ENCODE measurements at regions not wholly inside any gene's neighbourhood (a gene's known extent, or its start where the extent isn't known, plus 50 kb on each side); places are given as distances from the start of the nearest gene placed in this dataset.

DNA sequence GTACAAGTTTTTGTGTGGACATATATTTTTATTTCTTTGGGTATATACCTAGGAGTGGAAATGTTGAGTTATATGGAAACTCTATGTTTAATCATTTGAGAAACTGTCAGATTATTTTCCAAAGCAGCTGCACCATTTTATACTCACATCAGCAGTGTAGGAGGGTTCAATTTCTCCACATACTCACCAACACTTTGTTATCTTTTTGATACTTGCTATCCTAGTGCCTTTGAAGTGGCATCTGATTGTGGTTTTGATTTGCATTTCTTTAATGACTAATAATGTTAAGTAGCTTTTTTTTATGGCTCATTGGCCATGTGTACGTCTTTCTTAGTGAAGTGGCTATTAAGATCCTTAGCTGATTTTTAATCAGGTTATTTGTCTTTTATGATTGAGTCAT, 64.7 kb upstream of the SLC8A1 start:
- 61 to 63% methylated on average over 1 of the region's 1 CpG for WGBS, 2 donors
- H3K27me3 ChIP-seq, result no peaks in the 10 kb centered on the region
- no peaks in the 10 kb centered on the region for H3K36me3 ChIP-seq
- H3K27ac ChIP-seq, result no peak overlapping the region
- H3K4me3 ChIP-seq (replicated peaks in 1 of 3), result no peak overlapping the region
- TF ChIP-seq CTCF (IDR thresholded peaks at IDR 0.05), result no peak
- no peak for TF ChIP-seq POLR2A (IDR thresholded peaks at IDR 0.05)
- H3K4me1 ChIP-seq, result no peaks in the 10 kb centered on the region
- H3K9me3 ChIP-seq, result no peaks in the 10 kb centered on the region
- DNase-seq, result no peak
- intact Hi-C loops (cut with DNase I), result no loop called here

DNA sequence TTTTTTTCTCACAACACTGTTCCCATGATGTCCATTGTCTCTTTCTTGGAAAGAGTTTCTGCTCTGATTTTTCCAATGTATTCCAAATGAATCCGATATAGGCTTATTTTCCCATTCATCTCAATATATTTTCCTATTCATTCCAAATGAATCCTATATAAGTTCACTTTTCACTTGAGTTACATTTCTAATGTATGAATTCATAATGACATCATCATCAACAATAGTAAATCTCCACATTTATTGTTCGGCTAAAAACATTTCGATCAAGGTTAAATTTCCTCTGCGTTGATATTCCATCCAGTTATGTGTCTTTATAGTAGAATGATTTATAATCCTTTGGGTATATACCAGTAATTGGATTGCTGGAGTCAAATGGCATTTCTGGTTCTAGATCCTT, 76.7 kb upstream of the SLC8A1 start:
- Histone ChIP-seq H3K27me3 (no peaks in the 10 kb centered on the region), H3K9me3 (no peaks in the 10 kb centered on the region), H3K27ac (no peak overlapping the region), H3K36me3 (no peaks in the 10 kb centered on the region), H3K4me3 (replicated peaks in 1 of 3) (no peak overlapping the region), H3K4me1 (no peaks in the 10 kb centered on the region)
- no peak for TF ChIP-seq POLR2A (IDR thresholded peaks at IDR 0.05)
- no peak for TF ChIP-seq CTCF (IDR thresholded peaks at IDR 0.05)
- intact Hi-C loops (cut with DNase I), result no loop called here
- DNase-seq, result no peak
- WGBS, 2 donors, result 95 to 97% methylated on average over 4 of the region's 4 CpGs

DNA sequence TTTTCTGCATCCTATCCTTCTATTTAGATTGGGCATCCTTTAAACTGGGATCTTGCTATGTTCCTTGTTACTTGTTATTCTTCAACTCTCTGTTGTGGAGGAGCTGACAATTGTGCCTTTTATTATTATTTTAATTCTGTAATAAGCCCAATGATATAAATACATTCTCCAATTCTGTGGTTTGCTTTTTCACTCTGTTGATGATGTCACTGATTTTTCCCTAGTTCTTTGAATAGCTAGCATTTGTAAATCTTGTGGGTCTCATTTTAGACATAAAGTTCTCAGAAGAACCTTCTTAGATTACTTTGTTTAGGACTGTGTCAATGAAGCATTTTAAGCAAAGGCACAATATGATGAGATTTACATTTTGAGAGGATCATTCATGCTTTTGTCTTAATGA, 79.5 kb upstream of the SLC8A1 start:
- H3K4me1 ChIP-seq, result no peaks in the 10 kb centered on the region
- no peaks in the 10 kb centered on the region for H3K9me3 ChIP-seq
- TF ChIP-seq POLR2A (IDR thresholded peaks at IDR 0.05) (no peak), CTCF (IDR thresholded peaks at IDR 0.05) (no peak)
- H3K27me3 ChIP-seq, result no peaks in the 10 kb centered on the region
- DNase-seq, result no peak
- intact Hi-C loops (cut with DNase I), result no loop called here
- H3K4me3 ChIP-seq (replicated peaks in 1 of 3), result no peak overlapping the region
- H3K27ac ChIP-seq, result no peak overlapping the region
- no peaks in the 10 kb centered on the region for H3K36me3 ChIP-seq

GRCh38 chr2:40534528-40534927, 82.6 kb upstream of the SLC8A1 start:
- TF ChIP-seq CTCF (IDR thresholded peaks at IDR 0.05) (no peak), POLR2A (IDR thresholded peaks at IDR 0.05) (no peak)
- WGBS, 2 donors, result 72 to 75% methylated on average over 3 of the region's 3 CpGs

GRCh38 chr2:40535972-40536371, 84.1 kb upstream of the SLC8A1 start:
- intact Hi-C loops (cut with DNase I), result no loop called here
- Histone ChIP-seq H3K27me3 (no peaks in the 10 kb centered on the region), H3K4me3 (replicated peaks in 1 of 3) (no peak overlapping the region), H3K9me3 (no peaks in the 10 kb centered on the region), H3K4me1 (no peaks in the 10 kb centered on the region), H3K27ac (no peak overlapping the region), H3K36me3 (no peaks in the 10 kb centered on the region)
- WGBS, 2 donors, result 64 to 66% methylated on average over 4 of the region's 4 CpGs
- TF ChIP-seq POLR2A (IDR thresholded peaks at IDR 0.05) (no peak), CTCF (IDR thresholded peaks at IDR 0.05) (no peak)
- DNase-seq, result no peak

More at GRCh38 chr2:40534528-40534927, 82.6 kb upstream of the SLC8A1 start:
- H3K27me3 ChIP-seq, result no peaks in the 10 kb centered on the region
- H3K36me3 ChIP-seq, result no peaks in the 10 kb centered on the region
- H3K4me3 ChIP-seq (replicated peaks in 1 of 3), result no peak overlapping the region
- H3K4me1 ChIP-seq, result no peaks in the 10 kb centered on the region
- H3K9me3 ChIP-seq, result no peaks in the 10 kb centered on the region
- H3K27ac ChIP-seq, result no peak overlapping the region
- DNase-seq, result no peak
- intact Hi-C loops (cut with DNase I), result no loop called here

Measured in thyroid gland (tissue), 4 donors.